Thyroid gland (tissue), 4 donors: ENCODE measurements at regions not wholly inside any gene's neighbourhood (a gene's known extent, or its start where the extent isn't known, plus 50 kb on each side); places are given as distances from the start of the nearest gene placed in this dataset.

ENCODE experiments used
- CTCF ChIP-seq, 6 experiments: fragments of 200-600 bp in 3 of 6; fragments of 450-650 bp in 3 of 6; sonication (generic) in 3 of 6; IDR thresholded peaks; one replicate each; pipeline ENCODE4 v1.5.1; 2016 to 2019; ENCODE audit warnings: antibody characterized with exemption in 6 of 6, mild to moderate bottlenecking in 2 of 6, inconsistent platforms in 1 of 6, moderate library complexity in 1 of 6
- POLR2A ChIP-seq, 2 donors: fragments of 450-650 bp; IDR thresholded peaks; one replicate each; pipeline ENCODE4 v1.6.1; 2017; ENCODE audit warnings: antibody characterized with exemption in 2 of 2, mild to moderate bottlenecking in 2 of 2, moderate library complexity in 1 of 2

GRCh38 chr2:21890041-21890440 lies 766.3 kb downstream of the TDRD15 start:
- TF ChIP-seq POLR2A (IDR thresholded peaks at IDR 0.05) = no peak
- no peak for TF ChIP-seq CTCF (IDR thresholded peaks at IDR 0.05)
